ENCODE measurements at regions not wholly inside any gene's neighbourhood (a gene's known extent, or its start where the extent isn't known, plus 50 kb on each side); places are given as distances from the start of the nearest gene placed in this dataset.

- H3K4me3 ChIP-seq (replicated peaks; ENCODE audit: insufficient read depth, low read length), result no peak overlapping the region
- H3K27me3 ChIP-seq (ENCODE audit: insufficient read depth, poor library complexity, severe bottlenecking), result no peaks in the 10 kb centered on the region
- TF ChIP-seq POLR2AphosphoS5 (IDR thresholded peaks at IDR 0.05; ENCODE audit: low read depth) (no peak), SPI1 (IDR thresholded peaks at IDR 0.05; ENCODE audit: borderline replicate concordance, low read depth) (no peak), GABPA (IDR thresholded peaks at IDR 0.05; ENCODE audit: low read depth) (no peak)
- TF ChIP-seq, protein P1, sequence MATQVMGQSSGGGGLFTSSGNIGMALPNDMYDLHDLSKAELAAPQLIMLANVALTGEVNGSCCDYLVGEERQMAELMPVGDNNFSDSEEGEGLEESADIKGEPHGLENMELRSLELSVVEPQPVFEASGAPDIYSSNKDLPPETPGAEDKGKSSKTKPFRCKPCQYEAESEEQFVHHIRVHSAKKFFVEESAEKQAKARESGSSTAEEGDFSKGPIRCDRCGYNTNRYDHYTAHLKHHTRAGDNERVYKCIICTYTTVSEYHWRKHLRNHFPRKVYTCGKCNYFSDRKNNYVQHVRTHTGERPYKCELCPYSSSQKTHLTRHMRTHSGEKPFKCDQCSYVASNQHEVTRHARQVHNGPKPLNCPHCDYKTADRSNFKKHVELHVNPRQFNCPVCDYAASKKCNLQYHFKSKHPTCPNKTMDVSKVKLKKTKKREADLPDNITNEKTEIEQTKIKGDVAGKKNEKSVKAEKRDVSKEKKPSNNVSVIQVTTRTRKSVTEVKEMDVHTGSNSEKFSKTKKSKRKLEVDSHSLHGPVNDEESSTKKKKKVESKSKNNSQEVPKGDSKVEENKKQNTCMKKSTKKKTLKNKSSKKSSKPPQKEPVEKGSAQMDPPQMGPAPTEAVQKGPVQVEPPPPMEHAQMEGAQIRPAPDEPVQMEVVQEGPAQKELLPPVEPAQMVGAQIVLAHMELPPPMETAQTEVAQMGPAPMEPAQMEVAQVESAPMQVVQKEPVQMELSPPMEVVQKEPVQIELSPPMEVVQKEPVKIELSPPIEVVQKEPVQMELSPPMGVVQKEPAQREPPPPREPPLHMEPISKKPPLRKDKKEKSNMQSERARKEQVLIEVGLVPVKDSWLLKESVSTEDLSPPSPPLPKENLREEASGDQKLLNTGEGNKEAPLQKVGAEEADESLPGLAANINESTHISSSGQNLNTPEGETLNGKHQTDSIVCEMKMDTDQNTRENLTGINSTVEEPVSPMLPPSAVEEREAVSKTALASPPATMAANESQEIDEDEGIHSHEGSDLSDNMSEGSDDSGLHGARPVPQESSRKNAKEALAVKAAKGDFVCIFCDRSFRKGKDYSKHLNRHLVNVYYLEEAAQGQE (IDR thresholded peaks at IDR 0.05; ENCODE audit: insufficient replicate concordance, low read depth), result no peak
- TF ChIP-seq, protein P2, sequence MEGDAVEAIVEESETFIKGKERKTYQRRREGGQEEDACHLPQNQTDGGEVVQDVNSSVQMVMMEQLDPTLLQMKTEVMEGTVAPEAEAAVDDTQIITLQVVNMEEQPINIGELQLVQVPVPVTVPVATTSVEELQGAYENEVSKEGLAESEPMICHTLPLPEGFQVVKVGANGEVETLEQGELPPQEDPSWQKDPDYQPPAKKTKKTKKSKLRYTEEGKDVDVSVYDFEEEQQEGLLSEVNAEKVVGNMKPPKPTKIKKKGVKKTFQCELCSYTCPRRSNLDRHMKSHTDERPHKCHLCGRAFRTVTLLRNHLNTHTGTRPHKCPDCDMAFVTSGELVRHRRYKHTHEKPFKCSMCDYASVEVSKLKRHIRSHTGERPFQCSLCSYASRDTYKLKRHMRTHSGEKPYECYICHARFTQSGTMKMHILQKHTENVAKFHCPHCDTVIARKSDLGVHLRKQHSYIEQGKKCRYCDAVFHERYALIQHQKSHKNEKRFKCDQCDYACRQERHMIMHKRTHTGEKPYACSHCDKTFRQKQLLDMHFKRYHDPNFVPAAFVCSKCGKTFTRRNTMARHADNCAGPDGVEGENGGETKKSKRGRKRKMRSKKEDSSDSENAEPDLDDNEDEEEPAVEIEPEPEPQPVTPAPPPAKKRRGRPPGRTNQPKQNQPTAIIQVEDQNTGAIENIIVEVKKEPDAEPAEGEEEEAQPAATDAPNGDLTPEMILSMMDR (IDR thresholded peaks at IDR 0.05; ENCODE audit: insufficient read depth, low read length), result no peak
- no peak for DNase-seq (ENCODE audit: low read depth in 1 of 2, low spot score in 1 of 2)
- H3K27ac ChIP-seq (replicated peaks), result no peak overlapping the region
These were observed 976.8 kb upstream of the ACVR2A start for GRCh38 chr2:146868051-146868450.

DNA sequence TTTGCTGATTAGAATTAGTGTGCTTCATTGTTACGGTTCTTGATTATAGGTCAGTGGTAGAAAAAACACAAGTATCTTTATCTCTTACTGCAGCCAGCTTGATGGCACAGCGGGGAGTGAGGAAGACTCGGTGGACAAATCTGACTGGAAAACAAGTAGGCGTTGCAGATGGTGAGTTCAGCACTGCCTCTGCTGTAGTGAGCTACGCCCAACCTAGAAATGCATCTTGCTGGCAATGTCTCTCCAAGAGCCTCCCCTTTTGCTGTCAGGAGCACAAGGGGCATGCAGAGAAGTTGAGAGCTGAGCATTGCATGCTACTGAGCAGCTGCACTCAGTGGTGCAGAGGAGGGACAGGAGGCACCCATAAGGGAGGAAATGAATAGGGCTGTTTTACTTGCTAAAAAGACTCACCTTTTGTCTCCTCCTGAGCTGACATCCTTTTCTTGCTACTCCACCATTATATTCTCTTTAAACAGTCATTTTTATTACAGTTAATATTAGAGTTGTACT, 977.3 kb upstream of the ACVR2A start:
- no peak for DNase-seq (ENCODE audit: low read depth in 1 of 2, low spot score in 1 of 2)
- TF ChIP-seq SPI1 (IDR thresholded peaks at IDR 0.05; ENCODE audit: borderline replicate concordance, low read depth), result no peak
- no peak for TF ChIP-seq GABPA (IDR thresholded peaks at IDR 0.05; ENCODE audit: low read depth)
- TF ChIP-seq, protein P2 (IDR thresholded peaks at IDR 0.05; ENCODE audit: insufficient read depth, low read length), result no peak
- TF ChIP-seq, protein P1 (IDR thresholded peaks at IDR 0.05; ENCODE audit: insufficient replicate concordance, low read depth), result no peak
- no peak for TF ChIP-seq POLR2AphosphoS5 (IDR thresholded peaks at IDR 0.05; ENCODE audit: low read depth)
- H3K27ac ChIP-seq (replicated peaks), result no peak overlapping the region
- no peaks in the 10 kb centered on the region for H3K27me3 ChIP-seq (ENCODE audit: insufficient read depth, poor library complexity, severe bottlenecking)
- H3K4me3 ChIP-seq (replicated peaks; ENCODE audit: insufficient read depth, low read length), result no peak overlapping the region

- no peak for DNase-seq (ENCODE audit: low read depth in 1 of 2, low spot score in 1 of 2)
- H3K4me3 ChIP-seq (replicated peaks; ENCODE audit: insufficient read depth, low read length), result no peak overlapping the region
- TF ChIP-seq SPI1 (IDR thresholded peaks at IDR 0.05; ENCODE audit: borderline replicate concordance, low read depth) (no peak), GABPA (IDR thresholded peaks at IDR 0.05; ENCODE audit: low read depth) (no peak), POLR2AphosphoS5 (IDR thresholded peaks at IDR 0.05; ENCODE audit: low read depth) (no peak)
- TF ChIP-seq, protein P1 (IDR thresholded peaks at IDR 0.05; ENCODE audit: insufficient replicate concordance, low read depth), result no peak
- TF ChIP-seq, protein P2 (IDR thresholded peaks at IDR 0.05; ENCODE audit: insufficient read depth, low read length), result no peak
- H3K27ac ChIP-seq (replicated peaks), result no peak overlapping the region
- H3K27me3 ChIP-seq (ENCODE audit: insufficient read depth, poor library complexity, severe bottlenecking), result no peaks in the 10 kb centered on the region
These were observed 990.9 kb upstream of the ACVR2A start for GRCh38 chr2:146853741-146854444.

Data from HL-60 (cell line).